ENCODE measurements at regions not wholly inside any gene's neighbourhood (a gene's known extent, or its start where the extent isn't known, plus 50 kb on each side); places are given as distances from the start of the nearest gene placed in this dataset.

GRCh38 chr22:33971561-33971961 is 51.3 kb upstream of the LARGE1 start:
- Mint-ChIP-seq H3K4me3 (no peak overlapping the region), H3K27me3 (ENCODE audit: low read depth) (peaks cover 11% of the 10 kb centered on the region), H3K9me3 (peaks cover 7% of the 10 kb centered on the region), H3K36me3 (ENCODE audit: low read depth) (no peaks in the 10 kb centered on the region), H3K4me1 (peaks cover 16% of the 10 kb centered on the region), H3K27ac (no peak overlapping the region)
- no peak for TF ChIP-seq CTCF (IDR thresholded peaks at IDR 0.05; ENCODE audit: unreplicated experiment in 3 of 3)

GRCh38 chr22:33975841-33976240 is 55.6 kb upstream of the LARGE1 start:
- no peaks in the 10 kb centered on the region for H3K36me3 Mint-ChIP-seq (ENCODE audit: low read depth)
- H3K27ac Mint-ChIP-seq = no peak overlapping the region
- H3K4me3 Mint-ChIP-seq = no peak overlapping the region
- peaks cover 7% of the 10 kb centered on the region for H3K9me3 Mint-ChIP-seq
- peaks cover 8% of the 10 kb centered on the region for H3K27me3 Mint-ChIP-seq (ENCODE audit: low read depth)
- no peak for TF ChIP-seq CTCF (IDR thresholded peaks at IDR 0.05; ENCODE audit: unreplicated experiment in 3 of 3)
- peaks cover 13% of the 10 kb centered on the region for H3K4me1 Mint-ChIP-seq

GRCh38 chr22:33983558-33983957 is 63.3 kb upstream of the LARGE1 start:
- H3K9me3 Mint-ChIP-seq = no peaks in the 10 kb centered on the region
- no peak for TF ChIP-seq CTCF (IDR thresholded peaks at IDR 0.05; ENCODE audit: unreplicated experiment in 3 of 3)
- no peak overlapping the region for H3K4me3 Mint-ChIP-seq
- peaks cover 6% of the 10 kb centered on the region for H3K27me3 Mint-ChIP-seq (ENCODE audit: low read depth)
- peaks cover 10% of the 10 kb centered on the region for H3K4me1 Mint-ChIP-seq
- no peaks in the 10 kb centered on the region for H3K36me3 Mint-ChIP-seq (ENCODE audit: low read depth)
- no peak overlapping the region for H3K27ac Mint-ChIP-seq

DNA sequence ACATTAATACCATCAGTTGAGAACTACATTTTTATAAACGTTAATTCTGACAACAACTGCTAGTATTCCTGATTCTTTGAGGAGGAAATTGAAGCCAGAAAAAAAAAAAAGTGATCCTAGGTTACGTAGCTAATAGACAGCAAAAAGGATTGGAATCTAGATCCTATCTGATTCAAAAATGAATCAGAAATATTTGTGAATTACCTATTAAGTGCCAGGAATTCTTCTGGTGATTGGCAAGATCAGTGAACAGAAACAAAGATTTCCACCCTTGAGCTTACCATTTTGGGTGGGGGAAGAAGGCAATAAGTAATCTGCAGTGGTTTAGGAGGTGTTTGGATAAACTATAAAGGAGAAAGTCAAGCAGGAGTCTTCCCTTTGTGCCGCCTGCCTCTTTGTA is 63.9 kb upstream of the LARGE1 start:
- Mint-ChIP-seq H3K9me3 (no peaks in the 10 kb centered on the region), H3K36me3 (ENCODE audit: low read depth) (no peaks in the 10 kb centered on the region), H3K4me1 (peaks cover 10% of the 10 kb centered on the region), H3K27me3 (ENCODE audit: low read depth) (peaks cover 6% of the 10 kb centered on the region), H3K4me3 (no peak overlapping the region), H3K27ac (peak overlapping the region in 1 of 3 experiments; percentile 70)
- no peak for TF ChIP-seq CTCF (IDR thresholded peaks at IDR 0.05; ENCODE audit: unreplicated experiment in 3 of 3)

DNA sequence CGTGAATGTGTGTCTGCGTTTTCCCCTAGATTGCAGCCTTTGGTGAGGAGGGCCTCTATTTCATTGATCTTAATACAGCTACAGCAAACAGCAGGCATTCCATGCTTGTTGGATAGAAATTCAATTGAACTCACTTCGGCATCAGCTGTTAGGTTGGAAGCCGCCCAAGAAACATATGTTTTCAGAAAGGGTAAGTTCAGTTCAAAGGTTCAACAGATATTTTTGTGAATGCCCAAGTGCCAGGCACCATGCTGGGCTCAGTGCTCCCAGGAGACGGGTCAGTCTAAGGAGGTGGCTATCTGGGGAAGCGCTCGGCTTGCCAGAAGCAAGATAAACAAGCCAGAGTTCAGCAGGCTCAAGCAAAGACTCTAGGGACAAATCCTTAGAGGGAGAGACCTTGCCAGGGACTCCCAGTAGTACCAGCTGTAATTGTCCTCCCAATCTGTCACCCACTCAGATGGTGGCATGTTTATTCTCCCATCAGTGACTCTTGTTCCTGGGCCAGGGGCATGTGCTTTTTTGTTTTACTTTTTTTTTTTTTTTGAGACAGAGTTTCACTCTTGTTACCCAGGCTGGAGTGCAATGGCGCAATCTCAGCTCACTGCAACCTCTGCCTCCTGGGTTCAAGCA is 64.5 kb upstream of the LARGE1 start:
- no peaks in the 10 kb centered on the region for H3K36me3 Mint-ChIP-seq (ENCODE audit: low read depth)
- peaks cover 6% of the 10 kb centered on the region for H3K27me3 Mint-ChIP-seq (ENCODE audit: low read depth)
- no peak for TF ChIP-seq CTCF (IDR thresholded peaks at IDR 0.05; ENCODE audit: unreplicated experiment in 3 of 3)
- H3K27ac Mint-ChIP-seq = peak overlapping the region in 1 of 3 experiments; percentile 70
- no peak overlapping the region for H3K4me3 Mint-ChIP-seq
- H3K9me3 Mint-ChIP-seq = no peaks in the 10 kb centered on the region
- H3K4me1 Mint-ChIP-seq = peaks cover 10% of the 10 kb centered on the region

DNA sequence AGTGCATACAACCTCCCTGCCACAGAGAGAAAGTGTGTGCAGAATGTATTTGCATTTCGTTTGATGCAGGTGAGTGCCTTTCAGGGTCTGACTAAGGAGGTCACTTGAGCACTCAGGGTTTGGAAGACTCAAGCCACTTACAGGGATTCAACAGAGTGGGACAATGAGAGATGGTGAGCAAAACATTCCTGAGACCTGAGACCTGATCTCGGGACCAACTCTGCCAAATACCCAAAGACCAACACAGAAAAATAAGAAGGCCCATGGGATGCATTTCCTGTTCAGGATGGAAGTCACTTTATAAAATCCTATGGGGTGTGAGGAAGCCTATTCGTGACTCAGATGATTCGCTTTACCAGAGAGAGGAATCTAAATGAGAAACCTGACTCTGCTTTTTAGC is 65.2 kb upstream of the LARGE1 start:
- H3K36me3 Mint-ChIP-seq (ENCODE audit: low read depth) = no peaks in the 10 kb centered on the region
- H3K27ac Mint-ChIP-seq = peak overlapping the region in 1 of 3 experiments; percentile 3
- peaks cover 6% of the 10 kb centered on the region for H3K27me3 Mint-ChIP-seq (ENCODE audit: low read depth)
- TF ChIP-seq CTCF (IDR thresholded peaks at IDR 0.05; ENCODE audit: unreplicated experiment in 3 of 3) = no peak
- H3K4me3 Mint-ChIP-seq = no peak overlapping the region
- H3K9me3 Mint-ChIP-seq = no peaks in the 10 kb centered on the region
- peaks cover 10% of the 10 kb centered on the region for H3K4me1 Mint-ChIP-seq
